Testis (tissue), 2 donors: ENCODE measurements at regions not wholly inside any gene's neighbourhood (a gene's known extent, or its start where the extent isn't known, plus 50 kb on each side); places are given as distances from the start of the nearest gene placed in this dataset.

Experiments
- DNase-seq: peaks from one replicate; pipeline ENCODE4 v3.0.0-alpha.2; 2019
- H3K27ac ChIP-seq, 2 donors: fragments of 200-600 bp; sonication (generic); one replicate each; pipeline ENCODE4 v1.5.1; 2019
- H3K27me3 ChIP-seq: fragments of 200-600 bp; sonication (generic); one replicate; pipeline ENCODE4 v1.5.1; 2019
- H3K36me3 ChIP-seq: fragments of 200-600 bp; sonication (generic); one replicate; pipeline ENCODE4 v1.5.1; 2017; ENCODE audit warnings: low read depth; ENCODE audit errors: missing control alignments
- H3K4me1 ChIP-seq: fragments of 200-600 bp; sonication (generic); one replicate; pipeline ENCODE4 v1.5.1; 2019
- H3K4me3 ChIP-seq, 2 donors: fragments of 200-600 bp; sonication (generic); one replicate each; pipeline ENCODE4 v1.5.1; 2017 to 2019
- H3K9me3 ChIP-seq: fragments of 200-600 bp; sonication (generic); one replicate; pipeline ENCODE4 v1.5.1; 2017
- POLR2A ChIP-seq: fragments of 450-650 bp; IDR thresholded peaks from one replicate; pipeline ENCODE4 v1.6.1; 2017; ENCODE audit warnings: antibody characterized with exemption, mild to moderate bottlenecking, moderate library complexity
- WGBS, 2 donors: methylation state at CpG; one replicate each; pipeline ENCODE4 v1.1.5; 2018; 5-methylcytosine and 5-hydroxymethylcytosine counted together
- intact Hi-C: fragments of 100-400 bp; cut with DNase I; formaldehyde crosslinking; loops from one replicate; pipeline ENCODE4 v1.15.1; 2023; ENCODE audit warnings: low total_unique reads
- TF ChIP-seq, protein P1 (sequence below), 3 experiments: fragments of 450-650 bp in 2 of 3; fragments of 200-600 bp in 1 of 3; sonication (generic) in 1 of 3; IDR thresholded peaks; one replicate each; pipeline ENCODE4 v1.5.1; 2016 to 2019; ENCODE audit warnings: antibody characterized with exemption in 3 of 3, mild to moderate bottlenecking in 2 of 3, moderate library complexity in 1 of 3

- no peak overlapping the region for H3K4me3 ChIP-seq
- H3K4me1 ChIP-seq: no peaks in the 10 kb centered on the region
- no peaks in the 10 kb centered on the region for H3K27me3 ChIP-seq
- no peak overlapping the region for H3K27ac ChIP-seq
- 82 to 88% methylated on average over 4 of the region's 4 CpGs for WGBS, 2 donors
- TF ChIP-seq, protein P1, sequence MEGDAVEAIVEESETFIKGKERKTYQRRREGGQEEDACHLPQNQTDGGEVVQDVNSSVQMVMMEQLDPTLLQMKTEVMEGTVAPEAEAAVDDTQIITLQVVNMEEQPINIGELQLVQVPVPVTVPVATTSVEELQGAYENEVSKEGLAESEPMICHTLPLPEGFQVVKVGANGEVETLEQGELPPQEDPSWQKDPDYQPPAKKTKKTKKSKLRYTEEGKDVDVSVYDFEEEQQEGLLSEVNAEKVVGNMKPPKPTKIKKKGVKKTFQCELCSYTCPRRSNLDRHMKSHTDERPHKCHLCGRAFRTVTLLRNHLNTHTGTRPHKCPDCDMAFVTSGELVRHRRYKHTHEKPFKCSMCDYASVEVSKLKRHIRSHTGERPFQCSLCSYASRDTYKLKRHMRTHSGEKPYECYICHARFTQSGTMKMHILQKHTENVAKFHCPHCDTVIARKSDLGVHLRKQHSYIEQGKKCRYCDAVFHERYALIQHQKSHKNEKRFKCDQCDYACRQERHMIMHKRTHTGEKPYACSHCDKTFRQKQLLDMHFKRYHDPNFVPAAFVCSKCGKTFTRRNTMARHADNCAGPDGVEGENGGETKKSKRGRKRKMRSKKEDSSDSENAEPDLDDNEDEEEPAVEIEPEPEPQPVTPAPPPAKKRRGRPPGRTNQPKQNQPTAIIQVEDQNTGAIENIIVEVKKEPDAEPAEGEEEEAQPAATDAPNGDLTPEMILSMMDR (IDR thresholded peaks at IDR 0.05): no peak
- no peak for TF ChIP-seq POLR2A
- H3K36me3 ChIP-seq: no peaks in the 10 kb centered on the region
- intact Hi-C loops: no loop called here
- DNase-seq: no peak
- no peaks in the 10 kb centered on the region for H3K9me3 ChIP-seq
Observed at GRCh38 chr10:8908013-8908412, 853.5 kb downstream of the GATA3 start.

DNA sequence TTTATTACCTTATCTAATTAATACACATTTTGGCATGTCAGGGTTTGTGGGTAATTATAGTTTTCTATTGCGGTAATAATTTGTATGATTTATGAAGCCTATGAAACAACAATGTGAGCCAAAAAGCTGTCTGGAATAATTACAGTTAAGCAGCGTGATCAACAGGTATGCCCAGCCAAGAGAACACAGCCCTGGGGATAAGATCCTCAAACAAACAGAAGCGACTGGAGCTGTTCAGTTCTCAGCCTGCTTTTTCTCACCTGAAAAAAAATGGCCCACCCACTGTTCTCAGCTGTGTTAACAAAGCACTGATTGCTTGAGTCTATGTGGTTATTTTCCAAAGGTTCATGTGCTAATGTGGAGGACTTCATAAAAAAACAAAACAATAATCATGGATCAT, 855.8 kb downstream of the GATA3 start:
- no peaks in the 10 kb centered on the region for H3K4me1 ChIP-seq
- WGBS, 2 donors: 50 to 57% methylated on average over 3 of the region's 3 CpGs
- TF ChIP-seq POLR2A: no peak
- TF ChIP-seq, protein P1 (IDR thresholded peaks at IDR 0.05): no peak
- H3K9me3 ChIP-seq: no peaks in the 10 kb centered on the region
- H3K36me3 ChIP-seq: no peaks in the 10 kb centered on the region
- no peak for DNase-seq
- no peaks in the 10 kb centered on the region for H3K27me3 ChIP-seq
- intact Hi-C loops: no loop called here
- no peak overlapping the region for H3K27ac ChIP-seq
- H3K4me3 ChIP-seq: no peak overlapping the region

DNA sequence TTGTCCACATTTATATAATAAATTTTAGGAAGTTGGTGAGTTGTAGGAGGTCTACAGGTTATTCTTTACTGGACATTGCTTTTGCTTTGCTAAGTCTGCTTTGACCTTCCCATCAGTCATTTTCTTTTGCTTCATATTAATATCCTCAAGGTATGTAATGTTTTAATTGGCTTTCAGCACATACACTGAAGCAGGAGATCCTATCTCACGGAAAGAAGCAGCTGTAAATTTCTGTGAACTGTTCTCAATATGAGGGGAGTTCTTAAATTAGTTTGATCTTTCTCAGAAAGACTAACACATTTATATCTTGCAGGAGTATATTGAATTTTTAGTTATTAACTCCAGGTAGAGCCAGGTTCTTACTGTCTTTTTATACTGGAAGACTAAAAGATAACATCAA, 856.5 kb downstream of the GATA3 start:
- Histone ChIP-seq H3K4me3 (no peak overlapping the region), H3K27me3 (no peaks in the 10 kb centered on the region), H3K9me3 (no peaks in the 10 kb centered on the region), H3K4me1 (no peaks in the 10 kb centered on the region), H3K27ac (no peak overlapping the region), H3K36me3 (no peaks in the 10 kb centered on the region)
- 55 to 76% methylated on average over 1 of the region's 1 CpG for WGBS, 2 donors
- TF ChIP-seq POLR2A: no peak
- TF ChIP-seq, protein P1 (IDR thresholded peaks at IDR 0.05): no peak
- DNase-seq: no peak
- intact Hi-C loops: no loop called here

- TF ChIP-seq POLR2A: no peak
- TF ChIP-seq, protein P1 (IDR thresholded peaks at IDR 0.05): no peak
- Histone ChIP-seq H3K27me3 (no peaks in the 10 kb centered on the region), H3K36me3 (no peaks in the 10 kb centered on the region), H3K27ac (no peak overlapping the region), H3K4me3 (no peak overlapping the region), H3K9me3 (no peaks in the 10 kb centered on the region), H3K4me1 (no peaks in the 10 kb centered on the region)
- WGBS, 2 donors: 30 to 51% methylated on average over 4 of the region's 4 CpGs
- DNase-seq: no peak
- intact Hi-C loops: no loop called here
Observed at GRCh38 chr10:8912108-8912507, 857.6 kb downstream of the GATA3 start.

DNA sequence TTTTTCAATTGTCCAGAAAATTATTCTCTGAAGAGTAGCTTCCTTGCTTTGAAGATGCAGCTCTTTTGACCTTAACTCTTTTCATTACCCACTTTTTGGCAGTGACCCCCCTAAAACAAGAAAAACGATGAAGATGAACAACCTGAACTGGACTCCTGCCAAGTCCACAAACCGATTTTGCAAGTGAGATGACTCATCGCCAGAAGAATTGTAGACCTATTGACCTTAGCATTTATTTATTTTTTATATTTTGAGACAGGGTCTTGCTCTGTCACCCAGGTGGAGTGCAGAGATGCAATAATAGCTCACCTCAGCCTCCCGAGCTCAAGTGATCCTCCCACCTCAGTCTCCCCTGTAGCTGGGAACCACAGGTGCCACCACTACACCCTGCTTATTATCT, 859.2 kb downstream of the GATA3 start:
- 51 to 57% methylated on average over 4 of the region's 4 CpGs for WGBS, 2 donors
- H3K9me3 ChIP-seq: no peaks in the 10 kb centered on the region
- TF ChIP-seq, protein P1 (IDR thresholded peaks at IDR 0.05): no peak
- no peak for TF ChIP-seq POLR2A
- H3K27ac ChIP-seq: no peak overlapping the region
- H3K4me1 ChIP-seq: no peaks in the 10 kb centered on the region
- no peaks in the 10 kb centered on the region for H3K36me3 ChIP-seq
- H3K27me3 ChIP-seq: no peaks in the 10 kb centered on the region
- H3K4me3 ChIP-seq: no peak overlapping the region
- no peak for DNase-seq
- intact Hi-C loops: no loop called here
